8988T (cell line): ENCODE measurements at regions not wholly inside any gene's neighbourhood (a gene's known extent, or its start where the extent isn't known, plus 50 kb on each side); places are given as distances from the start of the nearest gene placed in this dataset.
"Not testable (repeated sequence)": the region's sequence is repeated elsewhere in the genome, so short reads cannot be mapped to it uniquely, and the experiment has no call there.

Experiments
- DNase-seq: peaks from one replicate; pipeline ENCODE4 v3.0.0; 2011

- no peak for DNase-seq
These were observed 1336.7 kb upstream of the CITED2 start for GRCh38 chr6:140711019-140711613.

DNA sequence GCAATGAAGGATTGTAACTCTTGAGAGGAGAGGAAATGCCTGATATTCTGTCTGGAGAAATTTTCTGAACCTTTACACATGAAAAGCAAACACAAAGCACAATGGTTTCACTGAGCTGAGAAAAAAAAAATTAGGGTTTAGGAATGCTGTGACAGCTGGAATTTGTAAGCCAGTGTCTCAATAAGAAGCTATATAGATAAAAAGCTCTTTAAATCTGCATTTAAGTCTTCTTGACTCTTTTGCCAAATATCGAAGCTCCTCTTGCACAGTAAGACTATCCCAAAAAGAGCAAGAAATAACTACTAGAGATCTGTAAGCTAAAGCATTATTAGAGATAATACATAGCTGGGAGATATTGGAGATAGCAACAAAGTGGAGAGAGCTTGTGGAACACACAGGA lies 1334.0 kb upstream of the CITED2 start:
- no peak for DNase-seq

DNA sequence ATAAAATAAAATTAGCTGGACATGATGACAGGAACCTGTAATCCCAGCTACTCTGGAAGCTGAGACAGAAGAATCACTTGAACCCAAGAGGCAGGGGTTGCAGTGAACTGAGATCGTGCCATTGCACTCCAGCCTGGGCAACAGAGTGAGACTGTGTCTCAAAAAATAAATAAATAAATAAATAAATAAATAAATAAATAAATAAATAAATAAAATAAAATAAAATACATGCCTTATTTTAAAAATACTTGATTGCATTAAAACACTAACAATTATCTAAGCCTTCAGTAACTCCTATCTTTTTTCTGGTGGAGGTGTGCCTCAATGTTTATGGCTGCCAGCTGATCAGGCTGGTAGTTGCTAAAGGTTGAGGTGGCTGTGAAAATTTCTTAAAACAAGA lies 1329.6 kb upstream of the CITED2 start:
- DNase-seq, result not testable (repeated sequence)

DNA sequence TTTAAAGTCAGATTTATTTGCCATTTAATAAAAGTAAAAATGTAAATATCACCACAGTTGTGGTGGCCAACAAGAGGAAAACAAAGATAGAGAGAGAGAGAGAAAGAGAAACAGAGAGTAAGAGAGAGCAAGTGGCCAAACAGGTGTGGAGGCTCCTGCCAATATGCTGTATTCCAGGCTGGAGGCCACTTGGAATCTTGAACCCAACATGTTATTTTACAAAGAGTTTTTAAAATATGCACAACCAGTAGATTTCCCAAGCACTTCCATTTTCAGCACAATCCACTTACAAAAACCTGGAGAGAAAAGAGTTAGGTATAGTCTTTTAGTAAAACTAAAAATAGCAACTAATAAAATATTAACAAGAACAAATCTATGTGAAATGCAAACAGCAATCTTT lies 1323.1 kb upstream of the CITED2 start:
- no peak for DNase-seq

- DNase-seq, result no peak
These were observed 1310.5 kb upstream of the CITED2 start for GRCh38 chr6:140684776-140685550.

GRCh38 chr6:140677781-140678528 lies 1303.5 kb upstream of the CITED2 start:
- no peak for DNase-seq

- no peak for DNase-seq
These were observed 1297.5 kb upstream of the CITED2 start for GRCh38 chr6:140671926-140672325.

DNA sequence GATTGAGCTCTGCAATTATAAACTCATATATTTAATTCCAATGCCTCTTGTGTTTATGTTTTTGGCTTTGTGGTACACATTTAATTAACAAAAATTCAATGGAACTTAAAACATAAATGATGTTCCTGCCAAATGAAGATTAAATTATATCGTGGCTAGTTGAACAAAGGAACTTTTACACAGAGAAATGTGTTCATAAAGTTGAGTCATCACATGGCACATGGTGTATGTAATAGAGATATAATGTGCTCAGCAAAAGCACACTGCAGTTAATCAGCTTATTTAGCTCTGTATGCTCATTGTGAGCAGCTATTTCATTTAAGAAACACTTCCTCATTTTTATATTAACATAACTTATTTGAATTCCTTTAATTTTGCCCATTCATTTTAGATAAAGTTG lies 1295.6 kb upstream of the CITED2 start:
- no peak for DNase-seq

DNA sequence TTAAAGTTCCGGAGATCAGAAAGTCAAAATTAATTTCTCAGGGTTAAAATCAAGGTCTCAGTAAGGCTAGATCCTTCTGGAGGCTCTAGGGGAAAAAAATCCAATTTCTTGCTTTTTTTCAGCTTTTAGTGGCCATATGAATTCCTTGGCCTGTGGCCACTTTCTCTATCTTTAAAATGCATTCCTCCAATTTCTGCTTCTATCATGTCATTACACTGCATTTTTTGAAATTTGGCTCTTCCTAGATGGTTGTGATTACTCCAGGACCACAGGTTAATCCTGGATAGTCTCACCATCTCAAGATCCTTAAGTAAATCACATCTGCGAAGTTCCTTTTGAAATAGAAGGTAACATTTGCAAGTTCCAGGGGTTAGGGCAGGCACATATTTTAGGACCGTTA lies 1294.9 kb upstream of the CITED2 start:
- no peak for DNase-seq

- no peak for DNase-seq
These were observed 1289.3 kb upstream of the CITED2 start for GRCh38 chr6:140663772-140664171.

- DNase-seq, result no peak
These were observed 1288.6 kb upstream of the CITED2 start for GRCh38 chr6:140663094-140663493.

- DNase-seq, result no peak
These were observed 1287.2 kb upstream of the CITED2 start for GRCh38 chr6:140661691-140662090.

GRCh38 chr6:140660295-140660694 lies 1285.8 kb upstream of the CITED2 start:
- DNase-seq, result no peak

GRCh38 chr6:140653972-140654371 lies 1279.5 kb upstream of the CITED2 start:
- DNase-seq, result no peak

GRCh38 chr6:140653506-140653905 lies 1279.1 kb upstream of the CITED2 start:
- no peak for DNase-seq

GRCh38 chr6:140649502-140649901 lies 1275.1 kb upstream of the CITED2 start:
- DNase-seq, result not testable (repeated sequence)

DNA sequence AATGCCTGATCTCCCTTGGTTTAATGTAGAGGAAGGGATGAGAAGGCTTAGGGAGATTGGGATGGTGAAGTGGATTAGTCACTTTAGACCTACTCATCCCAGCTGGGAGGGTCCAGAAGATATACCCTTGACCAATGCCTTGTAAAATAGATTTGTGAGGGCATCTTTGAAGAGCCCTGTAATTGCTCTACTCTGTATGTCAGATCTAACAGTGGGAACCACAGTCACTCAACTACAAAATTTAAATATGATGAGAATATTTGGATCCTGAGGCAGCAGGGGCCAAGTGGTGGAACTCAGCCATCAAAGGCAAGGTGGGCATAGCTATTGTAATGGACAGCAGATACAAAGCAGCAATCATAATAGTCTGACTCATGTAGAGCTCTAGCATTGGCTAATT lies 1272.9 kb upstream of the CITED2 start:
- DNase-seq, result not testable (repeated sequence)

DNA sequence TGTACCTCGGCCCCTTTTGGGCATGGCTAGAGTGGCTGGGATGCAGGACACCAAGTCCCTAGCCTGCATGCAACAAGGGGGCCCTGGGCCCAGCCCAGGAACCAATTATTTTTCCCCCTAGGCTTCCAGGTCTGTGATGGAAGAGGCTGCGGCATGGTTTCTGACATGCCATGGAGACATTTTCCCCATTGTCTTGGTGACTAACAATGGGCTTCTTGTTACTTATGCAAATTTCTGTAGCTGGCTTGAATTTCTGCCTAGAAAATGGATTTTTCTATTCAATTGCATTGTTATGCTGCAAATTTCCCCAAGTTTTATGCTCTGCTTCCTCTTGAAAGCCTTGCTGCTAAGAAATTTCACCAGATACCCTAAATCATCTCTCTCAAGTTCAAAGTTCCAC lies 1269.6 kb upstream of the CITED2 start:
- DNase-seq, result no peak

GRCh38 chr6:140641412-140641811 lies 1267.0 kb upstream of the CITED2 start:
- DNase-seq, result no peak

GRCh38 chr6:140636908-140637402 lies 1262.5 kb upstream of the CITED2 start:
- no peak for DNase-seq

DNA sequence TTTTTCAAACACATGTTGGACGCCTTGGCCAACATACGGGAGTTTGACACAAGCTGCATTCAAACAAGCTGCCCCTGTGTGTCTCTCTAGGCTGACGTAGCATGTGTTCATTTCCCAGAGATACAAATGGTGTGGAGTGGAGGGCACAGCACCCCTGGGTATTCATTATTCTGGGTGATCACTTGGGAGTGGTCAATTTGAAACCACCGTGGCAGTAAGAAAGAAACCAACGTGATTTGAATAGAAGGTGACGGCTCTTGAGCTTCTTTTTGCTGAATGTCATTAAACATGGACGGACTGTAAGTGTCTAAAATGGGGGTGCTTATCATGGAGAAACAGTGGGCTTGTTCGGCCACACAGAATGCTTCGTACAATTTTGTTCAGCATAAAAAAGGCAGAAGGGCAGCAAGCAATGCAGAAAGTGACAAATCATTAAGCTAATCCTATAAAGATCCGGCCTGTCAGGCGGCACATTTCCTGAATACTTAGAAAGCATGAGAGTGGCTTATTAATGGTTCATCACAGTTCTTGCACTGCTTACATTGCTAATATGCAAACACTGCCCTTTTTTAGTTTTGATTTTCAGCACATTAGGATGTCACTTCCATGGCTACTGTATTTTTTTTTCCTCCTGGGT lies 1261.9 kb upstream of the CITED2 start:
- DNase-seq, result no peak

DNA sequence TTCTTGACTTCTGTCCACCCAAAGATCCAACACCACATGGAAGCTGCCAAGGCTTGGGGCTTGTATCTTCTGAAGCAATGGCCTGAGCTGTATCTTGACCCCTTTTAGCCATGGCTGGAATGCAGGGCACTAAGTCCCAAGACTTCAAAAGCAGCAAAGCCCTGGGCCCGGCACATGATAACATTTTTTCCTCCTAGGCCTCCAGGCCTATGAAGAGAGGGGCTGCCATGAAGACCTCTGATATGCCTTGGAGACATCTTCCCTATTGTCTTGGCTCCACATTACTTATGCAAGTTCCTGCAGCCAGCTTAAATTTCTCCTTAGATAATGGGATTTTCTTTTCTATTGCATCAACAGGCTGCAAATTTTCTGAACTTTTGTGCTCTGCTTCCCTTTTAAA lies 1252.6 kb upstream of the CITED2 start:
- no peak for DNase-seq

GRCh38 chr6:140623498-140623897 lies 1249.0 kb upstream of the CITED2 start:
- no peak for DNase-seq
